NCI-H460 (cell line): ENCODE measurements at regions not wholly inside any gene's neighbourhood (a gene's known extent, or its start where the extent isn't known, plus 50 kb on each side); places are given as distances from the start of the nearest gene placed in this dataset.
"Not testable (repeated sequence)": the region's sequence is repeated elsewhere in the genome, so short reads cannot be mapped to it uniquely, and the experiment has no call there.

Source experiments
- DNase-seq: peaks from one replicate; pipeline ENCODE4 v3.0.0-alpha.2; 2016; ENCODE audit warnings: low read depth; ENCODE audit errors: extremely low read depth

DNA sequence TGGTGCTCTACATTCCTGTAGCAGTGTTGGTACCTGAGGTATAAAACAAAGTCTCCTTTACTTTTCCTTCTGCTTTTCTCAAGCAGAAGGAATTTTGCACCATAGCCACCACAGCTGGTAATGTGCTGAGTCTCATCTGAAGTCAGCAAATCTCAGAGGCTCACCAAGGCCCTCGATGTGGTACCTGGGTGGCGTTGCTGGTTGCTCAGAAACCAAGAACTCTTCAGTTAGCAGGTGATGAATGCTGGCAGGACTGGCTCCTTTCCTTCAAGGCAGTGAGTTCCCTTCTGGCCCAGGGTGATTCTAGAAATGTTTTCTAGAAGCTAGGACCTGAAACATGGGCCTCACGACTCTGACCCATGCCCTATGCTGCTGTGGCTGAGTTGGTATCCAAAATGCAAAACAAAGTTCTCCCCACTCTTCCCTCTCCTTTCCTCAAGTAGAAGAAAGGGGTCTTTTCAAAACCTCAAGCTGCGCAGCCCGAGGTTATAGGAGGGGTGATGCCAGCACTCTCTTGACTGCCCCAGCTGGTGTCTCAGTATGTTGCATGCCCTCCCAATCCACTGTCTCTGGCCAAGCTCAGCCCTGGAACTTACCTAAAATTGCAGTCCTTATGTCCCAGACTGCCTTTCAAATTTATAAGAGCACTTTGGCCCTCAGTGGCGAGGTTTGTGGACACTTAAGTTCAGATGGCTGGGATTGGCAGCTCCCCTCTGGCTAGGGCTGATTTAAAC is 592.3 kb downstream of the FRK start:
- DNase-seq = no peak

DNA sequence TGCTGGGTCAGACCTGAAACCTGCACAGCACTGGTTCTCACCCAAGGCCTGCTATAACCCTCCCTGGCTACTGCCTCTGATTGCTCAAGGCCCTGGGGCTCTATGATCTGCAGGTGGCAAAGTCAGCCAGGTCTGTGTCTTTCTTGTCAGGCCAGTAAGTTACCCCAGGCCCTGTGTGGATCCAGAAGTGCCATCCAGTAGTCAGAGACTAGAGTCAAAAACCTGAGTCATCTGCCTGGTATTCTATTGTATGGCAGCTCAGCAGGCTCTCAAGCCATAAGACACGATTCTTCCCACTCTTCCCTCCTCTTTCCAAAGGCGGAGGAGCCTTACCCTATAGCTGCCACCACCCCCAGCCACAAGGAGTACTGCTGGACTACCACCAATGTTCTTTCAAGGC is 593.0 kb downstream of the FRK start:
- no peak for DNase-seq

DNA sequence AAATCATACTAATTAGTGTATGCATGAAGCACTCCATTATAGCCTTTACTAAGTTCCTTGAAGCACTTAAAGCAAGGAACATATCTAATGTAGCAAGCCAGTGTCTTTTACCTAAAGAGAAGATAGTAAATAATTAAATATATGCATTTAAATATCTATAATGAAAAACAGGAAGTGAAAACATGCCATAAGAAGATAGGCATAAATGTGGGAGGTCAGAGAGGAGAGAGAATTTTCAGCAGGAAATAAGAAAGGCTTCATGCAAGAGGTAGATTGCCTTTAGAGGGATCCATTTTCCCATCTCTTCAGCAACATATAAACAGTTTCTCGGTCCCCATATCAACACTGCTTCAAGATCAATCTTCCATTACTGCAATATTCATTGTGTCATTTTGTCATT is 599.8 kb downstream of the FRK start:
- no peak for DNase-seq

DNA sequence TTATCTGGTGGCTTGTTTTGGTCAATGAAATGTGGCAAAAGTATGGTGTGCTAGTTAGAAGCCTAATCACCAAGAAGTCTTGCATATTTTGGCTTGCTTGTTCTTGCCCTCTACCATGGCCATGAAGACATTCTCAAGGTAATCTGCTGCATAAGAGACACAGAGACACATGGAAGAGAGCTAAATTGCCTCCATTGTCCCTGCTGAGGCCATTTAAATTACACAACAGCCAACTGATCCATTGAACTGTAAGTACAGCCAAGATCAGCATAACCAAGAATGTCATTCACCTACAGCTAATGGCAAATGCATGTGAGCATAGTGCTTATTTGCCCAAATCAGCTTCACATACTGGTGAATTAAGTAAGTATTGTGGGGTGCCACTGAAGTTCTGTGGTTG is 603.8 kb downstream of the FRK start:
- no peak for DNase-seq

DNA sequence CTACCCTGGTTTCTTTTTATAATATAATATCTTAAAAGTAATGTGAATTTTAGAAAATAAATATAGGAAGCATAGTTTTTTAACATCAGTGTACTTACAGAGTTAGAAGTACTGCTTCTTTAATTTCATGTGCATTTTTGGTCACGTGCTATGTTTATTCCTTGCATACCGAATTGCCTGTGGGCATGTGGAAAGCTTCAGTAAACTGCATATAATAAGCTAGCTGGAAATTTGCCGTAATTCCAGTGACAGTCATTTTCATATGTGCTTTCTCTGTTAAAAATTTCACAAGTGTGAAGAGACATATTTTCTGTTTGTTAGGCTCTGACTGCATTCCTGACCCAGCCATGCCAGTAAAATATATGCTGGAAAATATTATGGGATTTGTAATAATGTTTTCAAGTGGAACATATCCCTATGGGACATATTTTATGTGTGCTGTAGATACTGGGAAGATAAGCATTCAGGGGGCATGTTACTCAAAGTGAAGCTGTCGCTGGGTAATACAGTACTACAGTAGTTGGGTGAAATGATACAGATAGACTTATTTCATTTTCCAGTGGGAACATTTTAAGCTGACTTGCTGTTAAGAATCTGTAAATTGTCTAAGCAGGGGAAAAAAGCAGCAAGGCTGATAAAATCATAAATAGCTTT is 616.7 kb downstream of the FRK start:
- no peak for DNase-seq

DNA sequence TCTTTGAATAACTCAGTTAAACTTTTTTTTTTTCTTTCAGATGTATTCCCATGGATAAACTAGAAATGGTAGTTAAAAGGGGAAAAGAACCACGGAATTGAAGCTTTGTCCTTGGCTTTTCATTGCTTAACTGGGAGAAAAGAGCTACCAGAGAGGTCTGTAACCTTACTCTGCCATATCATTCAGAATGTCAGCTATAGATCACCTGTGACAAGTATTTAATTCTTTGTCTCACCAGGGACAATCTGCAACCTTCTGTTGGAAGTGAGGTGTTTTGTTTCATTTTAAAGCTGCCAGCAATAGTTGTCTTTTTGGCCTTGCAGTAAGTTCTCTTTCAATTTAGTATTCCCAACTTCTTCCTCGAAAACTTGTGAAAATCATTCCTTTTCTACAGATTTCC is 618.4 kb downstream of the FRK start:
- no peak for DNase-seq

DNA sequence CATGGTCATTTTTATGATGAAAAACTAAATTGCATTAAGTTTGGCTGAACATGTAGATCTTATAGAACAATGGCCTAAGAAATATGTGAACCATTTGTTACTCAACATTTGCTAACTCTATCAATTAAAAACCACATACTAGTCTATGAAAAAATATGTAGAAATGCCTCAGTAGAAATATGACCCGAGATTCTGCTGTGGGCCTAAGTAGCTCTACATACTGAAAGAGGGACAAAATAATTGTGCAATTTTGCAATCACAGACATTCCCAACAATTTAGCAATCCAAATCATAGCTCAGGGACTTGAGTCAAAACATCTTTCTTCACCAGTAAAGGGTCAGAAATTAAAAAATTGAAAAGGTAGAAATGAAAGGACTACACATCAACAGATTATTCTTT is 619.0 kb downstream of the FRK start:
- no peak for DNase-seq

DNA sequence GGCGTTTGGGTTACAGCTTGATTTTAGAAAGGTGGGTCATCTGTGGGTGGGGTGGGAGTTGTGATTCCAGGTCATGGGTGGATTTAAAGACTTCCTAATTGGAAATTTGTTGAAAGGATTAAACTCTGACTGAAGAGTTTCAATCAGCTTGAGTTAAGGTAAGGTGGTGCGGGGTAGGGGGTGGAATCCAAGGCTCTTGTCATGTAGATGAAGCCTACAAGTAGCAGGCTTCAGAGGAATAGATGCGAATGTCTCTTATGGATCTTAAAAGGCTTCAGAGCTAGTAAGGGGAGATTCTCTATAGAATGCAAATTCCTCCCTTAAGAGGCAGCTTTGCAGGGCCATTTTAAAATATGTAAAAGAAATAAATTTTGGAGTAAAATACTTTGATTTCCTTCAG is 645.3 kb downstream of the FRK start:
- no peak for DNase-seq

DNA sequence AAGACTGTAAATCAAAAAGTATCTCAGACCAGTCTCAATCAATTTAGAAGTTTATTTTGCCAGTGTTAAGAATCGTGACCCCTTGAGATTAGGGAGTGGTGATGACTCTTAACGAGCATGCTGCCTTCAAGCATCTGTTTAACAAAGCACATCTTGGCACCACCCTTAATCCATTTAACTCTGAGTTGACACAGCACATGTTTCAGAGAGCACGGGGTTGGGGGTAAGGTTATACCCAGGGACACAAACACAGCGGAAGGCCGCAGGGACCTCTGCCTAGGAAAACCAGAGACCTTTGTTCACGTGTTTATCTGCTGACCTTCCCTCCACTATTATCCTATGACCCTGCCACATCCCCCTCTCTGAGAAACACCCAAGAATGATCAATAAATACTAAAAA is 645.8 kb downstream of the FRK start:
- not testable (repeated sequence) for DNase-seq

DNA sequence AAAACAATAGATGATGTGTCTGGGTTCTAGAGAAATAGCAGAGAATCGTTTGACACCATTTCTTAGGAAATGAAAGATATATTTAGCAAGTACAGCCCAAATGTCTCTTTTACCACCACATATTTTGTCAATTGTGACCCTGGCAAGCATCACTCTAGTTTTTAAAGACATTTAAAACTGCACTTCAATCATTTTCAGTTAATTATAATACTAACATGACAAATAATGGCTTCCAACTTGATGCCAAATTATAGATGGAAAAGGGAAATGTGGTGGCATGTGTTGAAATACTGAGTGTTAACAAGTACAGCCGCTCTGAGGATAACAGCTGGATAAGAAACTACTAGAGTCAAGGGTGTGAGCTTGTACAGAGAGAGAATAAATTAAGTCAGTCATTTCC is 648.9 kb downstream of the FRK start:
- DNase-seq = no peak

DNA sequence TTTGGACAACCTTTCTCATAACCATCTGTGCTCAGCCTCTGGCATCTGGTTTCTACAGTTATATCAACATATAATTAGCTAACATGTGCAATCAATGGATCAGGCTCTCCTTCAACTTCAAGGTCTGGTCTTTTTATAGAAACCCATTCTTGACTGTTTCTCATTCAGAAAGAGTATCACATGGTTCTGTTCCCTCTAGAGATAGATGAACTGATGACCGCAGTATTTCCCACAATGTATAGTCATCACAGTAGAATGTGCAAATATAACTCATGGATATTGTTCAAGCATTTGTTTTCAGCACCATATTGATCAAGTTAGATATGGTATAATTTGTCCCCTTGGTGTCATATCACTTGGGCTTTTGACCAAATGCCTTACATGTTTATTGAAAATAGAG is 656.2 kb downstream of the FRK start:
- no peak for DNase-seq

DNA sequence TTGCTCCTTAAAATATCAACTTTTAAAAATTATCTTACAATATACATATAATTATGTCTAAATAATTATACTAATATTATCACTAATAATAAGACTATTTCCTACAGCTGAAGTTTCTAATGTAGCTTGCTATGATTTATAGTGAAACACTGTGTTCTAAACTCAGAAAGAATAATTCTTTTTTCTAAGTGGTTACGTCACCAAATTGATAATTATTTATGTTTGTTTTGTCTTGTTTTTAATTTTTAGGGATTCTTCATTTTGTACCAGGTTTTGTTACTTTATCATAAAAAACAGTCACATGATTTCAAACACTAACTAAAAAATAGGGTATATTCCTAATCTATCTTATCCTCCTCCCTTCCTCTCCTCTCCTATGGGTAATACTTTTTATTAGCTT is 662.1 kb downstream of the FRK start:
- no peak for DNase-seq

DNA sequence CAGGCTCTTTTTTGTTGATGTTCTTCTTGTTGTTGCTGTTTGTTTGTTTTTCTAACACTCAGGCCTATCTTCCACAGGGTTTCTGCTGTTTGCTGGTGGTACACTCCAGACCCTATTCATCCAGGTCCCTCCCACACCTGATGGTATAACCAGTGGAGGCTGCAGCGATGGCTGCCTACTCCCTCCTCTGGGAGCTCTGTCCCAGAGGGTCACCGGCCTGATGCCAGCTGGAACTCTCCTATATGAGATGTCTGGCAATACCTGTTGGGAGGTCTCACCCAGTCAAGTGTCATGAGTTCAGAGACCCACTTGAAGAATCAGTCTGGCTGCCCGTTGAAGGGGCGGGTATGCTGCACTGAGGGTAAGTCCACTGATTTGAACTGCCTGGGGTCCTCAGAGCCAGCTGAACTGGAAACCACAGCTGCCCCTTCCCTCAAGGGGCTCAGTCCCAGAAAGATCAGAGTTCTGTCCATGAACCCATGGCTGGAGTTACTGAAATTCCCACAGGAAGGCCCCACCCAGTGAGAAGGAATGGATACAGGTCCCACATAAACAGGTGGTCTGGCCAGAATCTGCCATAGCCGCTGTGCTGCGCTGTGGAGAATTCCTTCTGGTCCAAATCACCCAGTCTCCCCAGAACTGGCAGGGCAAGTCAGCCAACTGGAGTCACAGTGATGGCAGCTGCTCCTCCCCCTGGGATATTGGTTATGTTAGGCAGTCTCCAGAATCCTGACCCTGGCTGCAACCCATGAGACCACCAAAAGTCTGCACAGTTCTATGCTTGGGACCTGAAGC is 664.4 kb downstream of the FRK start:
- DNase-seq = no peak

DNA sequence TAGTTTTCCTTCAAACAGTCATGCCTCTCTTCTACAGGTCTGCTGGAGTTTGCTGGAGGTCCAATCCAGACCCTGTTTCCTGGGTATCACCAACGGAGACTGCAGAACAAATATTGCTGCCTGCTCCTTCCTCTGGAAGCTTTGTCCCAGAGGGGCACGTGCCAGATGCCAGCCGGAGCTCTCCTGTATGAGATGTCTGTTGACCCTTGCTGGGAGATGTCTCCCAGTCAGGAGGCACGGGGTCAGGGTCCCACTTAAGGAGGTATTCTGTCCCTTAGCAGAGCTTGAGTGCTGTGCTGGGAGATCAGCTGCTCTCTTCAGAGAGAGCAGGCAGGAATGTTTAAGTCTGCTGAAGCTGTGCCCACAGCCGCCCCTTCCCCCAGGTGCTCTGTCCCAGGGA is 666.9 kb downstream of the FRK start:
- DNase-seq = no peak

DNA sequence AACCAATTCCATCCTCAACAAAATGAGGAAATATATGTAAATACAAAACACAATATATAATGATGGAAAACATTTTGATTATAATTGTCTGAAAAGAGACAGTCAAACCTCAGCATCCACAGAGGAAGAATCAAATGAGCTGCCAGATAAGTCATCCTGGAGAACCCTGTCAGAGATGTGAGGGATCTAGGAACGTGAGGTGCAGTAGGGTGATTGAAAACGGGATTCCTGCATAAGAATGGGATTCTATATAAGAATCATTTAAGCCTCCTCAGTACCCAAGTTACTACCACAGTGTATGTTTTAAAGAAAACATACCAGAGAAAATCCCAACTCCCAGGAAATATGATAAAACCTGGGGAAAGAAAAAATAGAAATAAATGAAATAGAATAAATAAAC is 690.5 kb downstream of the FRK start:
- DNase-seq = no peak

DNA sequence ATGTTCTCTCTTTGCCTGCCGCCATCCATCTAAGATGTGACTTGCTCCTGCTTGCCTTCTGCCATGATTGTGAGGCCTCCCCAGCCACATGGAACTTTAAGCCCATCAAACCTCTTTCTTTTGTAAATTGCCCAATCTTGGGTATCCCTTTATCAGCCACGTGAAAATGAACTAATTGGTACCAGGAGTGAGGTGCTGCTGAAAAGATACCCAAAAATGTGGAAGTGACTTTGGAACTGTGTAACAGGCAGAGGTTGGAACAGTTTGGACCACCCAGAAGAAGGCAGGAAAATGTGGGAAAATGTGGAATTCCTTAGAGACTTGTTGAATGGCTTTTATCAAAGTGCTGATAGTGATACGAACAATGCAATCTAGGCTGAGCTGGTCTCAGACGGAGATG is 694.9 kb downstream of the FRK start:
- DNase-seq = no peak

DNA sequence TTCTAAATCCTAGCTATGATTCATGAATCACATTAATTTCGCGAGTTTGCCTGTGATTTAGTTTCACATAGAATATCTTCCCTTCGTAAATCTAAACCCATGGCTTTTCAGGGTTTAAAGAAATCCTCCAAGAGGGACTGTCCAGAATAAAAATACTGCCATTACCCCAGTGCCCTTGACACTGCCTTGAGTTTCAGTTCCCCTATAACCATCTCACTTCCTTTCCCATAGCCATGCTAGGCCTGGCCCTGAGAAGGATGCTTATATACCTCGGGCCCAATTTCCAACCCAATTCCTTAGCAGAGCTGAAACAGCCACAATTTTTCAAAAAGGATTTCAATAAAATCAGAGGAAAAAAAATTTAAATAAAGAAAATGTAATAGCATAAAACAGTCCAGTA is 697.3 kb downstream of the FRK start:
- DNase-seq = no peak

DNA sequence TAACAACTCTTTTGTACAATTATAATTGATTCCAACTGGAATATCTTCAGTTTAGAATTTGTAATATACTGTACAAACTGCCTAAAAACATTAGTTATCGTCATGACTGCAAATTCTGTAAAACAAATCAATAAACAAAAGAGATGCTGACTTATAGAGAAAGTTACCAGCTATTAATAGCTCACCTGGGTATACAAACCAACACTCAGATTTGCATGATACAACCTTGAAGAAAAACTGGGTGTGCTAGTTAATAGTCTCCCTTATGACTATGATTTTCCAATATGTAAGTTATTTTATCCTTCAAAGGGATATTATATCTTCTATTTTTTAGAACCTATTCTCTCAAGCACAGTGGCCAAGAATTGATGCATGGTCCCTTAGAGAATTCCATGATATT is 698.5 kb downstream of the FRK start:
- DNase-seq = no peak

DNA sequence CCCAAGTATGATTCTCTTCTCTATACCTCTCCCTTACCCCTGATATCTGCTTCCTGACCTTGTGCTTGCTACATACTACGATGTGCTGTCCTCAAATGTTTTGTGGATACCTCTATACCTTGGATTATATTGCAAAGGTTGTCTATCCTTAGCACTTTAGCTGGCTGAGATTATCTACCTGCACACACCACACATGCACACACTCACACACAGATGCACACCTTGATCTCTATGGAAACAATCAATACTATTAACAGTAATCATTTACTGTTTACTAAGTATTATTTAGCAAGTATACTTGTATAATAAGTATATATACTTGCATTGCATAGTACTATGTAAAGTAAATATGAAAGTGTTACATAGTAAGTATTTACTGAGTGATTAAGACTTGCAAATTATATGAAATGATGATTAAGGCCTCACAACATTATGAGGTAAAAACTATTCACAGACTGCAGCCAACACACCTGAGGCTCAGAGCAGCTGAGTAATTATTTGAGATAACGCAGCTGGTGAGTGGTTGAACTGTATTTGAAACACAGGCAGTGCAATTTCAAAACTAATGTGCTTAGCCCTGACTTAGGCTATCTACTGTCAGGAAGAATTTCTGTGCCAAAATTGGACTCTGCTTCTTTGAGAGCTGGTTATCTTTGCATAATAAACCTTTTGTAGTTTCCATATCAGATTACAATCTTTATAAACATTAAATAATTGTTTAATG is 699.9 kb downstream of the FRK start:
- DNase-seq = no peak

DNA sequence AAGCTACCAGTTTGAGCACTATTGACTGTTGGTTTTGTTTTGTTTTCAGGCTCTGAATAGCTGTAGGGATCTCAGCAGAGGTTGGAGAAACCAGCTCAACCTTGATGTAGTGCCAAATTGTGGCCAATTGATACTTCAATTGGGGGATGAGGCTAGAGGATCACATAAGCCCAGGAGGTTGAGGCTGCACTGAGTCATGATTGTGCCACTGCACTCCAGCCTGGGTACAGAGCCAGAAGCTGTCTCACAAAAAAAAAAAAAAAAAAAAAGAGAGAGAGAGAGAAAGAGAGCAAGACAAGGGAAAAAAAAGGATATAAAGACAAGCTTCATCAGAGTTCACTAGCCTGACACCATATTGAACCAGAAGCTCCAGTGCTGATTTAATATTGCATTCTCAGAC is 702.1 kb downstream of the FRK start:
- no peak for DNase-seq

DNA sequence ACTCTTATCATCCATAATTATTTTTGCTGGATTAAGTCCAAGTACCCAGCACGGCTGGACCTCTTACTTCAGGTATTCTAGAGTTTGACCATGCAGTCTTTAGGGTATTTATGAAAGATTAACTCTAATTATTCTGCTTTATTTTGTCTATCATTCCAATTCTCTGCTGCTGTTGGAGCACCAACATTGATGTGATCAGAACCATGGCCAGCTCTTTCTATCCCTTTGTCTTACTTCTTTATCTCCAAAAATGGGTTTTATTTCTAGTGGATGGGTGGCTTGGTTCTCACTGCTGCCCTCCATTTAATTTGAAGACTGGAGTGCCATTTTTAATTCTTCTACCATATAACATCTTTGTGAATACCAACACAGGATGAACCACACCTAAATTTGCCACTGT is 704.3 kb downstream of the FRK start:
- DNase-seq = no peak
